Type B pancreatic cell (in vitro differentiated cells): ENCODE measurements at regions not wholly inside any gene's neighbourhood (a gene's known extent, or its start where the extent isn't known, plus 50 kb on each side); places are given as distances from the start of the nearest gene placed in this dataset.
"Not testable (repeated sequence)": the region's sequence is repeated elsewhere in the genome, so short reads cannot be mapped to it uniquely, and the experiment has no call there.

Source experiments
- DNase-seq: peaks from one replicate; pipeline ENCODE4 v3.0.0; 2021; ENCODE audit warnings: mixed read lengths; ENCODE audit not compliant: unreplicated experiment; ENCODE audit errors: extremely low spot score
- H3K27ac Mint-ChIP-seq: 2 replicates; pipeline ENCODE4 v1.8.0; 2021; ENCODE audit warnings: mild to moderate bottlenecking, mixed read lengths
- H3K27me3 Mint-ChIP-seq: 2 replicates; pipeline ENCODE4 v1.8.0; 2021; ENCODE audit warnings: mixed read lengths
- H3K36me3 Mint-ChIP-seq: 2 replicates; pipeline ENCODE4 v1.8.0; 2021; ENCODE audit warnings: mixed read lengths
- H3K4me1 Mint-ChIP-seq: one replicate; pipeline ENCODE4 v1.8.0; 2021; ENCODE audit warnings: mixed read lengths; ENCODE audit not compliant: unreplicated experiment
- H3K4me3 Mint-ChIP-seq: 2 replicates; pipeline ENCODE4 v1.8.0; 2021; ENCODE audit warnings: mild to moderate bottlenecking, mixed read lengths
- H3K9me3 Mint-ChIP-seq: 2 replicates; pipeline ENCODE4 v1.8.0; 2021; ENCODE audit warnings: mixed read lengths
- CTCF ChIP-seq: fragments of 200-600 bp; sonication (generic); conservative IDR thresholded peaks from 2 replicates; pipeline ENCODE4 v1.5.0; 2021; ENCODE audit warnings: antibody characterized with exemption, mild to moderate bottlenecking

DNA sequence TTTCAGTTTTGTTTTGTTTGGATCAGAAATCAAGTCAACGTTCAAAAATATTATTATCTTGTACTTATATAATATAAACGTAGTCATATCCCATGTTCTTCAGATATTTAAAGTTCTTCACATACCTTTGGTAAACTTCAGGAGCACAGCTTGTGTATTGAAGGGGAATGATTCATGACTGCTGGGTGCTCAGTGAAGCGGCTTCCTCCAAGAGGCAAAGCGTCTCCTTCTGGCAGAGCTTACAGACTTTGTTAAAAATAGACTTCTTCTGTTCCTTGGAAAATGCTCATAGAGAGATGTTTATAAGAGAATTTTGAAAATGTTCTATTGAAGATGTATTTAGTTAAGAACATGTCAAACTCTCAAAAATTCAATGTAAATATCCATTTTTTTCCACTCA lies 155.6 kb upstream of the CNTNAP4 start:
- no peak for DNase-seq
- H3K4me3 Mint-ChIP-seq: no peak overlapping the region
- no peaks in the 10 kb centered on the region for H3K36me3 Mint-ChIP-seq
- no peaks in the 10 kb centered on the region for H3K9me3 Mint-ChIP-seq
- no peaks in the 10 kb centered on the region for H3K27me3 Mint-ChIP-seq
- TF ChIP-seq CTCF: no peak
- H3K4me1 Mint-ChIP-seq: no peaks in the 10 kb centered on the region
- H3K27ac Mint-ChIP-seq: no peak overlapping the region

GRCh38 chr16:76123966-76124365 lies 153.2 kb upstream of the CNTNAP4 start:
- H3K27me3 Mint-ChIP-seq: no peaks in the 10 kb centered on the region
- no peak for DNase-seq
- H3K27ac Mint-ChIP-seq: no peak overlapping the region
- H3K36me3 Mint-ChIP-seq: no peaks in the 10 kb centered on the region
- H3K4me1 Mint-ChIP-seq: no peaks in the 10 kb centered on the region
- H3K9me3 Mint-ChIP-seq: no peaks in the 10 kb centered on the region
- no peak overlapping the region for H3K4me3 Mint-ChIP-seq
- TF ChIP-seq CTCF: no peak

- H3K4me3 Mint-ChIP-seq: no peak overlapping the region
These were observed 151.3 kb upstream of the CNTNAP4 start for GRCh38 chr16:76125871-76126270.

GRCh38 chr16:76138056-76138455 lies 139.1 kb upstream of the CNTNAP4 start:
- Mint-ChIP-seq H3K27ac (peak overlapping the region; percentile 83), H3K4me3 (peak overlapping the region; percentile 45)
- H3K36me3 Mint-ChIP-seq, H3K4me1 Mint-ChIP-seq, H3K27me3 Mint-ChIP-seq, DNase-seq, H3K9me3 Mint-ChIP-seq: not testable (repeated sequence)

More at GRCh38 chr16:76125871-76126270, 151.3 kb upstream of the CNTNAP4 start:
- Mint-ChIP-seq H3K27me3 (no peaks in the 10 kb centered on the region), H3K9me3 (no peaks in the 10 kb centered on the region), H3K36me3 (no peaks in the 10 kb centered on the region), H3K4me1 (no peaks in the 10 kb centered on the region), H3K27ac (no peak overlapping the region)
- TF ChIP-seq CTCF: no peak
- no peak for DNase-seq

GRCh38 chr16:76157629-76158028 lies 119.6 kb upstream of the CNTNAP4 start:
- Mint-ChIP-seq H3K9me3 (no peaks in the 10 kb centered on the region), H3K4me3 (no peak overlapping the region), H3K4me1 (no peaks in the 10 kb centered on the region), H3K36me3 (no peaks in the 10 kb centered on the region), H3K27me3 (no peaks in the 10 kb centered on the region), H3K27ac (no peak overlapping the region)
- DNase-seq: no peak
- TF ChIP-seq CTCF: peak; percentile 45

DNA sequence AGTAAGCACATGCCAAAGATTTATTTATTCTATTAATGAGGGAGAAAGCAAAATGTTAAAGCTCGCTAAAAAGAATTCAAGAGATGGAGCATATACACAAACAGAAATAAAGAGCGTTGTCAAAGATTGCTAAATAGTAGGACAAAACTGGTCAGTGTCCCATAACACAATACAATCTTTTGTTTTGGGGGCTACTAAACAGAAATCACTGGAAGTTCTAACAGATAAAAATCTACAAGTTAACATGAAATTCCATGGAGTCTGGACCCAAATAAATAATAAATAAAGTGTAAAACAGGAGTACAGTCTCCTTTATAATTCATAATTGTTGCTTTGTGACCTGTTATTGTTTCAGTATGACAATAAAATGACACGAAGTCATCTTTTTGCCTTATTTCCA lies 115.2 kb upstream of the CNTNAP4 start:
- no peak for TF ChIP-seq CTCF
- no peak overlapping the region for H3K27ac Mint-ChIP-seq
- H3K4me1 Mint-ChIP-seq: no peaks in the 10 kb centered on the region
- no peak for DNase-seq
- no peaks in the 10 kb centered on the region for H3K9me3 Mint-ChIP-seq
- H3K27me3 Mint-ChIP-seq: no peaks in the 10 kb centered on the region
- H3K4me3 Mint-ChIP-seq: no peak overlapping the region
- H3K36me3 Mint-ChIP-seq: no peaks in the 10 kb centered on the region
